ENCODE measurements at regions not wholly inside any gene's neighbourhood (a gene's known extent, or its start where the extent isn't known, plus 50 kb on each side); places are given as distances from the start of the nearest gene placed in this dataset.
"Not testable (repeated sequence)": the region's sequence is repeated elsewhere in the genome, so short reads cannot be mapped to it uniquely, and the experiment has no call there.

GRCh38 chr4:138113819-138114400 is 128.2 kb downstream of the SLC7A11 start:
- 74 to 78% methylated on average over 1 of the region's 1 CpG for WGBS, 2 donors
- no peak for DNase-seq
- H3K9me3 ChIP-seq, result no peaks in the 10 kb centered on the region
- no peaks in the 10 kb centered on the region for H3K36me3 ChIP-seq (replicated peaks in 1 of 2; ENCODE audit: insufficient read depth in 1 of 2, low read depth in 2 of 2)
- no peak for TF ChIP-seq POLR2A (IDR thresholded peaks at IDR 0.05)
- no peak for TF ChIP-seq CTCF (IDR thresholded peaks at IDR 0.05)
- no peak for ATAC-seq
- no peak overlapping the region for H3K27ac ChIP-seq
- intact Hi-C loops (cut with DNase I), result no loop called here
- no peaks in the 10 kb centered on the region for H3K4me1 ChIP-seq
- no peaks in the 10 kb centered on the region for H3K27me3 ChIP-seq
- H3K4me3 ChIP-seq, result no peak overlapping the region

- H3K36me3 ChIP-seq (replicated peaks in 1 of 2; ENCODE audit: insufficient read depth in 1 of 2, low read depth in 2 of 2); H3K4me3 ChIP-seq; DNase-seq; H3K27me3 ChIP-seq; intact Hi-C loops (cut with DNase I); ATAC-seq; H3K4me1 ChIP-seq; H3K27ac ChIP-seq; H3K9me3 ChIP-seq: not testable (repeated sequence)
- 92 to 96% methylated on average over 8 of the region's 8 CpGs for WGBS, 2 donors
Measured at GRCh38 chr4:138112890-138113289, 129.3 kb downstream of the SLC7A11 start.

GRCh38 chr4:138112389-138112788 is 129.8 kb downstream of the SLC7A11 start:
- Histone ChIP-seq H3K27me3 (no peaks in the 10 kb centered on the region), H3K9me3 (no peaks in the 10 kb centered on the region), H3K27ac (no peak overlapping the region), H3K4me3 (no peak overlapping the region), H3K36me3 (replicated peaks in 1 of 2; ENCODE audit: insufficient read depth in 1 of 2, low read depth in 2 of 2) (no peaks in the 10 kb centered on the region), H3K4me1 (no peaks in the 10 kb centered on the region)
- ATAC-seq (no peak), DNase-seq (no peak)
- TF ChIP-seq CTCF (IDR thresholded peaks at IDR 0.05) (no peak), POLR2A (IDR thresholded peaks at IDR 0.05) (no peak)
- intact Hi-C loops (cut with DNase I), result no loop called here
- 84 to 89% methylated on average over 2 of the region's 2 CpGs for WGBS, 2 donors

GRCh38 chr4:138111462-138112000 is 130.6 kb downstream of the SLC7A11 start:
- no peak for DNase-seq
- Histone ChIP-seq H3K4me1 (no peaks in the 10 kb centered on the region), H3K27ac (no peak overlapping the region), H3K9me3 (no peaks in the 10 kb centered on the region), H3K4me3 (no peak overlapping the region), H3K36me3 (replicated peaks in 1 of 2; ENCODE audit: insufficient read depth in 1 of 2, low read depth in 2 of 2) (no peaks in the 10 kb centered on the region), H3K27me3 (no peaks in the 10 kb centered on the region)
- no peak for ATAC-seq
- WGBS, 2 donors, result 92 to 93% methylated on average over 3 of the region's 3 CpGs
- TF ChIP-seq POLR2A (IDR thresholded peaks at IDR 0.05) (no peak), CTCF (IDR thresholded peaks at IDR 0.05) (no peak)
- intact Hi-C loops (cut with DNase I), result no loop called here

GRCh38 chr4:138110815-138111214 is 131.3 kb downstream of the SLC7A11 start:
- H3K9me3 ChIP-seq, result no peaks in the 10 kb centered on the region
- H3K4me3 ChIP-seq, result no peak overlapping the region
- H3K27ac ChIP-seq, result no peak overlapping the region
- TF ChIP-seq CTCF (IDR thresholded peaks at IDR 0.05) (no peak), POLR2A (IDR thresholded peaks at IDR 0.05) (no peak)
- WGBS, 2 donors, result 30 to 34% methylated on average over 1 of the region's 1 CpG
- intact Hi-C loops (cut with DNase I), result no loop called here
- DNase-seq (no peak), ATAC-seq (no peak)
- H3K36me3 ChIP-seq (replicated peaks in 1 of 2; ENCODE audit: insufficient read depth in 1 of 2, low read depth in 2 of 2), result no peaks in the 10 kb centered on the region
- no peaks in the 10 kb centered on the region for H3K4me1 ChIP-seq
- no peaks in the 10 kb centered on the region for H3K27me3 ChIP-seq

All from body of pancreas (tissue), 4 donors.